Activated T-cell treated with anti-CD3 and anti-CD28 coated beads, Interleukin-2, amount 50 U/mL, for 48 hours (primary cell): ENCODE measurements at regions not wholly inside any gene's neighbourhood (a gene's known extent, or its start where the extent isn't known, plus 50 kb on each side); places are given as distances from the start of the nearest gene placed in this dataset.
"Not testable (repeated sequence)": the region's sequence is repeated elsewhere in the genome, so short reads cannot be mapped to it uniquely, and the experiment has no call there.

Source experiments
- DNase-seq, 2 experiments: peaks; one replicate each; pipeline ENCODE4 v3.0.0-alpha.2; 2020

- not testable (repeated sequence) for DNase-seq
Observed at GRCh38 chr9:63804205-63804604, 1480.8 kb downstream of the FOXD4L5 start.

GRCh38 chr9:63794081-63794685 lies 1490.8 kb downstream of the FOXD4L5 start:
- not testable (repeated sequence) for DNase-seq

GRCh38 chr9:63787454-63787853 lies 1497.6 kb downstream of the FOXD4L5 start:
- not testable (repeated sequence) for DNase-seq

GRCh38 chr9:63785059-63785458 lies 1500.0 kb downstream of the FOXD4L5 start:
- not testable (repeated sequence) for DNase-seq

GRCh38 chr9:63784421-63784820 lies 1500.6 kb downstream of the FOXD4L5 start:
- DNase-seq: not testable (repeated sequence)

- not testable (repeated sequence) for DNase-seq
Observed at GRCh38 chr9:63781817-63782439, 1503.1 kb downstream of the FOXD4L5 start.

- DNase-seq: not testable (repeated sequence)
Observed at GRCh38 chr9:63781390-63781789, 1503.6 kb downstream of the FOXD4L5 start.

- DNase-seq: not testable (repeated sequence)
Observed at GRCh38 chr9:63776220-63776619, 1508.8 kb downstream of the FOXD4L5 start.

- DNase-seq: not testable (repeated sequence)
Observed at GRCh38 chr9:63775092-63775426, 1510.0 kb downstream of the FOXD4L5 start.

GRCh38 chr9:63774369-63775091 lies 1510.5 kb downstream of the FOXD4L5 start:
- not testable (repeated sequence) for DNase-seq

GRCh38 chr9:63762230-63762629 lies 1522.8 kb downstream of the FOXD4L5 start:
- DNase-seq: not testable (repeated sequence)

- DNase-seq: not testable (repeated sequence)
Observed at GRCh38 chr9:63729021-63729420, 1556.0 kb downstream of the FOXD4L5 start.

GRCh38 chr9:63728287-63728686 lies 1556.7 kb downstream of the FOXD4L5 start:
- no peak for DNase-seq

GRCh38 chr9:63708285-63708684 lies 1576.7 kb downstream of the FOXD4L5 start:
- DNase-seq: not testable (repeated sequence)

GRCh38 chr9:63704456-63704855 lies 1580.6 kb downstream of the FOXD4L5 start:
- DNase-seq: not testable (repeated sequence)

- peak; percentile 42 to 46 for DNase-seq
Observed at GRCh38 chr9:63703670-63704069, 1581.3 kb downstream of the FOXD4L5 start.

- DNase-seq: not testable (repeated sequence)
Observed at GRCh38 chr9:63703138-63703665, 1581.8 kb downstream of the FOXD4L5 start.
